ENCODE measurements at regions not wholly inside any gene's neighbourhood (a gene's known extent, or its start where the extent isn't known, plus 50 kb on each side); places are given as distances from the start of the nearest gene placed in this dataset.
"Not testable (repeated sequence)": the region's sequence is repeated elsewhere in the genome, so short reads cannot be mapped to it uniquely, and the experiment has no call there.

GRCh38 chrX:42437211-42437610, 340.8 kb downstream of the PPP1R2C start:
- DNase-seq (ENCODE audit: low spot score) = no peak

- DNase-seq (ENCODE audit: low spot score) = no peak
Measured at GRCh38 chrX:42434458-42435166, 343.4 kb downstream of the PPP1R2C start.

GRCh38 chrX:42432552-42432951, 345.4 kb downstream of the PPP1R2C start:
- no peak for DNase-seq (ENCODE audit: low spot score)

GRCh38 chrX:42422961-42423360, 355.0 kb downstream of the PPP1R2C start:
- DNase-seq (ENCODE audit: low spot score) = no peak

- no peak for DNase-seq (ENCODE audit: low spot score)
Measured at GRCh38 chrX:42420426-42420825, 357.5 kb downstream of the PPP1R2C start.

GRCh38 chrX:42415636-42416035, 362.3 kb downstream of the PPP1R2C start:
- no peak for DNase-seq (ENCODE audit: low spot score)

GRCh38 chrX:42414057-42414456, 363.9 kb downstream of the PPP1R2C start:
- no peak for DNase-seq (ENCODE audit: low spot score)

GRCh38 chrX:42399632-42400024, 378.3 kb downstream of the PPP1R2C start:
- DNase-seq (ENCODE audit: low spot score) = no peak

GRCh38 chrX:42398967-42399631, 378.9 kb downstream of the PPP1R2C start:
- DNase-seq (ENCODE audit: low spot score) = no peak

GRCh38 chrX:42396136-42396535, 381.8 kb downstream of the PPP1R2C start:
- no peak for DNase-seq (ENCODE audit: low spot score)

- DNase-seq (ENCODE audit: low spot score) = no peak
Measured at GRCh38 chrX:42392846-42393245, 385.1 kb downstream of the PPP1R2C start.

- no peak for DNase-seq (ENCODE audit: low spot score)
Measured at GRCh38 chrX:42386681-42387080, 391.3 kb downstream of the PPP1R2C start.

GRCh38 chrX:42385730-42386129, 392.2 kb downstream of the PPP1R2C start:
- no peak for DNase-seq (ENCODE audit: low spot score)

GRCh38 chrX:42384956-42385355, 393.0 kb downstream of the PPP1R2C start:
- peak; percentile 14 for DNase-seq (ENCODE audit: low spot score)

GRCh38 chrX:42378857-42379256, 399.1 kb downstream of the PPP1R2C start:
- no peak for DNase-seq (ENCODE audit: low spot score)

GRCh38 chrX:42375086-42375485, 402.9 kb downstream of the PPP1R2C start:
- no peak for DNase-seq (ENCODE audit: low spot score)

GRCh38 chrX:42366181-42366580, 411.8 kb downstream of the PPP1R2C start:
- no peak for DNase-seq (ENCODE audit: low spot score)

GRCh38 chrX:42362219-42362618, 415.7 kb downstream of the PPP1R2C start:
- DNase-seq (ENCODE audit: low spot score) = no peak

- DNase-seq (ENCODE audit: low spot score) = not testable (repeated sequence)
Measured at GRCh38 chrX:42342981-42343380, 419.6 kb upstream of the CASK start.

Data from globus pallidus (tissue), 1 donor.